GM19025 (cell line): ENCODE measurements at regions not wholly inside any gene's neighbourhood (a gene's known extent, or its start where the extent isn't known, plus 50 kb on each side); places are given as distances from the start of the nearest gene placed in this dataset.

ENCODE experiments used
- ATAC-seq: cut with Tn5 transposase; IDR thresholded peaks from one replicate; pipeline ENCODE4 v1.9.1; 2021; ENCODE audit warnings: mild to moderate bottlenecking, low read depth, moderate library complexity; ENCODE audit not compliant: unreplicated experiment

DNA sequence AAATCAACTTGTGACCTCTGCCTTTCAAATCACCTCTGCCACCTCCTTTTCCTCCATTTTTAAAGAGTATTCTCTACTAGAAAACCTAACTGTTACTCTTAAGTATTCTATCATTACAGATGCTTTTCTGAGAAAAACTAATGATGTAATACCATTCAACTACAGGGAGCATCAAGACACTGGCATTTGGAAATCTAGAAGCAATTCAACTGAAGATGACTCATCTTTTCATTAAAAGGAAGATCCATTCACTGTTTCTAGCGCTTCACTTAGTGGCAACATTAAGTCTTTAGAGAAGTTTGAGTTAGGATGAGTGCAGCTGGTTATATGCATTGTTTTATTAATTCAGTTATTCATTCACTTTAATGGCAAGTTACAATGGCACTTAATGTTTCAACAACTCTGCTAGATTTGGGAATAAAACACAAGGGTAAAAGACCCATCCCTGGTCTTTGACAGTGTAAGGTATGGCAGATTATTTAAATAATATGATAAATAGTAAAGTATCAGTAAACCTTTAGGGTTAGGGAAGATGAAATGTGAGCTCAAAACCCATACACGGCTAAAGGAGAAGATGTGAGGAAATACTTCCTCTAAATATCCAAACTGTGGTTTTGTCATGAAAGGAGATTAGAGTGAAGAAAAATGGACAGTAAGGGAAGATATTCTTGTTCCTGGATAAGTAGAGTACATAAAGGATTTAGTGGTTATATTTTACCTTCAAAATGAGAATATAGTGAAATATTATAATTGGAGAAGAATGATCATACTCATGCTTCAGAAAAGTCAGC, 61.7 kb downstream of the KCNJ2 start:
- ATAC-seq: no peak

GRCh38 chr17:70232466-70232865, 63.1 kb downstream of the KCNJ2 start:
- ATAC-seq: no peak

GRCh38 chr17:70235252-70235651, 65.9 kb downstream of the KCNJ2 start:
- ATAC-seq: no peak

DNA sequence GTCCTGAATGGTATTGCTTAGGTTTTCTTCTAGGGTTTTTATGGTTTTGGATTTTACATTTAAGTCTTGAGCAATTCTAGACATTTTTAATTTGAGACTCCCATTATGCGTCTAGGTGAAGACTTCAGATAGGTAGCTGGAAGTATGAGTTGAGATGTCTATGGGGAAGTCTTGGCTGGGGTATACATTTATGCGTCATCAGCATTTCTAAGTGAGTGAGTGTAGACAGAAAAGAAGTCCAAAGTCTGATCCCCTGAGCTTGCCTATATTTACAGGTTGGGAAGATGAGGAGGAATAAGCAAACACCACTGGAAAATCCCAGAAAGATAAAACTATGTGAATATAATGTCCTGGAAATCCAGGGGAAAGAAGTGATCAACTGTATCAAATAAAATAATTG, 68.9 kb downstream of the KCNJ2 start:
- ATAC-seq: no peak

DNA sequence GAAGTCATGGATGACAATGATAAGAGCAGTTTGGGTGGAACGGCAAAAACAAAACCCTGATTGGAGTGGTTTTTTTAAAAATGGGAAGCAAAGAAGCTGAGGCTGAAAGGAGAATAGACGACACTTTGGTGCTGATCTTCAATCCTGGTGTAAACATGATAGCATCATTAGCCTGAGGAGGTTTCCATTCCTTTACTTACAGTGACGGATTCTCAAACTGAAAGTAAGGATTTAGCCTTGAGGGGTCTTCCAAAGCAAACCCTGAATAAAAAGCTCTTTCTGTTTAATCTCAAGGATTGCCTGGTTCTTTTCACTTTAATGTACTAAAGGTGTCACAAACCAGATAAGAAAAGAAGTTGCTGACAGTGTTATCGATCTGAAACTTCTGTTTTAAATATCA, 69.3 kb downstream of the KCNJ2 start:
- ATAC-seq: no peak

DNA sequence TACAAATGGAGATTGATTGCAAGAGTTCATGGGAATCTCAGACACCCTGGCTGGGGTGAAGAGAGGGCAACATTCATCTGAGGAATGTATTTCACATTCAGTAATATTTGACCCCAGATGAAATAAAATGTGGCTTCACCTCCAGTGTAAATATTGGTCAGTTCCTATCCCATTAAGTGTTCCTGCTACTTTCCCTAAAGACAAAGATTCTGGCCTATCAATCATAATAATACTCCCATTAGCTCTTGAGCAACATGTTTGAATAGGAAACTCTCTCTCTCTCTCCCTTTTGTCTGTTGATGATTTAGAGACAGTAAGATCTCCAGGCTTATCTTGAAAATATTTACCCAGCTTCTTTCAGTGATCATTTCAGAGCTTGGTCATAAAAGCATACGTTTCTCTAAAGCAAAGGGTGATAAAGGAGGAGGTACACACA, 70.1 kb downstream of the KCNJ2 start:
- ATAC-seq: no peak

DNA sequence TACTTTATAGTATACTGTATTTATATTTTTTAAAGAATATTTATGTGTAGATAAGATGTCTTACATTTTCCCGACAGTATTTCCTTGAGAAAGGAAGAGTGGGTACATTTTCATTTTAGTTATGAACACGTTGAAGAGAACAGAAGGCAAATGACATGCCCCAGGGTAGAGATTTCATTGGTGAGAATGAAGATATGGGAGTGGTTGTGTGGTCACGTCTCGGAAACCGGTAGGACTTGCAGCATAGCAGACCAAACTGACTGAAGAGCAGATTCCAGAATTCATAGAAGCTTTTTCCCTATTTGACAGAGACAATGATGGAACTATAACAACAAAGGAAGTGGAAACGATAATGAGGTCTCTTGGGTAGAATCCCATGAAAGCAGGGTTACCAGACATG, 71.7 kb downstream of the KCNJ2 start:
- ATAC-seq: no peak

DNA sequence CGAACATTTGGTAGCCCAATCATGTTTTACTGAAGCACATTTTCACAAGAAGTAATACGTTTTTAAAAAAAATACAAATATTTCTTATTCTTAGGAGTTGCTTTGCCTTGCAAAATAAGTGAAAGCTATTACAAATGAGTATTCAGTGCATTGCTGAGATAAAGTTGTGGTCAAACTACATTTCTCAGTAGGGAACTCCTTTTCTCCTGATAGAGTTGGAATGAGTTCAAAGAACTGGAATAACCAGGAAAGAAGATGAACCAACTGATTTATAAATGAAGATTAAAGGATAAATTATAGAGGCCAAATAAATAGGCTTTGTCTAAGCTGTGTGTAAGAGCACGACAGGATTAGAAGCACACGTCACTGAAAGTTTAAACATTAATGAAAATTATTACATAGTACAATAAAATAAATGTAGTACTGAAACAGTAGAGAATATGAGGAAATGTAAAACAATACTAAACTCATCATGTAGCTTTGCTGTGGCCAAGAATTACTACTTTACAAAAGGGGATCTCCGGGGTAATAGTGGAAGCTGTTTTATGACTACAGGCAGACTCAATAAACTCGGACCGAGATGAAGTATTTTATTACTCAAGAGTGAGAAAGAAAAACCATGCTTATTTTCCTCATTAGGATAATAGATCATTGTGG, 73.6 kb downstream of the KCNJ2 start:
- ATAC-seq: no peak

DNA sequence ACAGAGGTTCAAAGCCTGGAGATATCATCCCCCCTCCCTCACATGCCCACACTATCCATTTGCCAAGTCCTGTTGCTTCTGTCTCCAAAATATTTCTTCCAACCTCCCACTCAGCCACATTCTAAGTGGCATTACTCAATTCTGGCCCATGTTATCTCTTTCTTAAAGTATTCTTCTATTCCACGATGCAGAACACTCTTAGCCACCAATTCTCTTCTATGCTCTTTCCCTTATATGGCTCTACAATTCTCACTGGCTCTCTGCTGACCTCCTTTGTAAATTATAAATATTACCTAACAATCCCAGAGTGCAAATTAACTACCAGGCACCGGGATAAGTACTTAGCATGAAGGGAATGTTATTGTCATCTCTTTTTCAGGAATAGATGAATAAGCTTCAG, 82.4 kb downstream of the KCNJ2 start:
- no peak for ATAC-seq

GRCh38 chr17:70254735-70255460, 85.6 kb downstream of the KCNJ2 start:
- ATAC-seq: no peak

GRCh38 chr17:70256751-70257150, 87.4 kb downstream of the KCNJ2 start:
- no peak for ATAC-seq

DNA sequence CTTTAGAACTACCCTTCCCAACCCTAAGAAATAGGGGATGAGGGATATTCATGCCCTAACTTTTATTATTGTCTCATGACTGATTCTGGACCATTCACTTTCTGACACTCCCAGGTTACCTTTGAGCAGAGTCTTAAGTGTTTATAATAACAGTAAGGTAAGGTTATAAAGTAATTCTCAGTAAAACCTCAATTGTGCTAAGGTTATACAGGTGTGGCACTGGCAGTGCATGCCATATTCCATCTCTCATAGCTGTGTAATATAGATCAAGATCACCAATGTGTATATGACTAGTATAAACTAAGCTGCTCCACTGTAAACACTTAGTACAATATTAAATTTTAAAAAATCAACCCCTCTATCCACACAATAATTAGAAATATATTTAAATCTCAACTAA, 89.1 kb downstream of the KCNJ2 start:
- no peak for ATAC-seq

GRCh38 chr17:70259400-70259799, 90.1 kb downstream of the KCNJ2 start:
- ATAC-seq: no peak

GRCh38 chr17:70261170-70261569, 91.8 kb downstream of the KCNJ2 start:
- ATAC-seq: no peak

DNA sequence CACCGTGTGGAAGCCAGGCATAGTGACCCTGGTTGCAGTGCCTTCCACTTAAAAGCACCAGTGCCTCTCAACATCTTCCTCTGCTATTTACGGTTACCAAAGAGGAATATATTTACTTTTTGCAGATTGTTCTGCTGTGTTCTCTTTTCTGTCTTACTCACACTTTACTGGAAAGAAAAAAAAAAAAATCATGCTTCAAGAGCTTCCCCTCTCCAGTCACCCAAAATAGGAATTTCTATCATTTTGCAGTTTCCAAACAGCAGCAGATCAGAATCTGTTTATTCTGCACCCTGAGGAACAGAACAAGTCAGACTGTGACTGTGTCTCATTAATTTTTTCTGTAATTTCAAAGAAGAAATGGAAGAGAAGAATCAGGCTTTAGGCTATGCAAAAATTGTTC, 96.1 kb downstream of the KCNJ2 start:
- ATAC-seq: no peak

DNA sequence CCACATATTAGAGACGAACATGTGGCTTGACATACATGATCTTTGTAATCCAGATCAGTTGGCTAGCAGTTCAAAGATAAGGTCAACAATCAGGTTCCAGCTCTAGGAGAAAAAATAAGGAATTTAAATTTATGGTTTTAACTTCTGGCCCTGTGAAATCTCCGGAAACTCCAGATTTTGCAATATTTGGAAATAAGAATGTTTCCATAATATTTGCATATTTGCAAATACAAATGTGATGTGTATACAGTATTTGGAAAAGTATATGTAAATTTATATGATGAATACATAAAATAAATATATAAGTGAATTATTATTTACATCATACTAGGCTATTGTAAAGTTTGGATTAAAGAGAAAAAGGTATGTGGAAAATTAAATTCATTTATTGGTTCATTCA, 97.1 kb downstream of the KCNJ2 start:
- no peak for ATAC-seq

GRCh38 chr17:70268383-70268782, 99.1 kb downstream of the KCNJ2 start:
- ATAC-seq: no peak

GRCh38 chr17:70270554-70270953, 101.2 kb downstream of the KCNJ2 start:
- ATAC-seq: no peak

- no peak for ATAC-seq
Measured at GRCh38 chr17:70271200-70271599, 101.9 kb downstream of the KCNJ2 start.

- no peak for ATAC-seq
Measured at GRCh38 chr17:70271672-70272071, 102.3 kb downstream of the KCNJ2 start.

DNA sequence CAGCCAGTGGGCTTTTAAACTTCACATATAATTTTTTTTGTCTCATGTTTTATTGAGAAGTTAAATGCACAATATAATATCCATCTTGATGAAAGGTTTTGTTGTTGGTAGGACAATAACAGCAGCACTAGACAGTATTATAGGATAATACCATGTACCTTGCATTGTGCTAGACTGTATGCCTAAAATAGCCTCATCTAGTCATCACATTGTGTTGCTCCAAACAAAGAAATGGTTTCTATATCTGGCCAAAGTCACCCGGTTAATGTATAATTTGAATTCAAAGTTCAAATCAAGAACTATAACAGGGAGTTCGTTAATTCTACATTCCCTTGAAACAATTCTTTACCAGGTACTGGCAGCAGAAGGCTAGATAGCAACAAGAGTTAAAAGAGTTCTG, 104.9 kb downstream of the KCNJ2 start:
- ATAC-seq: no peak

DNA sequence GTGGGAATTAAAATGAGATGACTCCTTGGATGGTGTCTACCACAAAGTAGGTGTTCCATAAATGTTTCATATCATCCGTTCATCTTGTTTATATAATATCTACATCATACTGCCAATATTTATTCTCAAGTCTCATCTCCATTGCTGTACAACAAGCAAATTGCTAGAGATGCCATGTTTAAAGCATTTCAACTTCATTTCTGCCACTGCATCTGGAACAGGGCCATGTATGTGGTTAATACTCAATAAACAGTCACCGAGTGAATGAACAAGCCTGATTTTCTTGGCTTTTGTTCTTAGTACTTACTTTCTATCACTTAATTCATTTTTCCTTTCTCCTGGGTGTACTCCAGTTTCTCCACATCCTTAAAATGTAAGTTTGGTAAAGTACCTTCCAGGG, 107.6 kb downstream of the KCNJ2 start:
- no peak for ATAC-seq
